ENCODE measurements at regions not wholly inside any gene's neighbourhood (a gene's known extent, or its start where the extent isn't known, plus 50 kb on each side); places are given as distances from the start of the nearest gene placed in this dataset.

- TF ChIP-seq CTCF (IDR thresholded peaks at IDR 0.05) (no peak), POLR2A (IDR thresholded peaks at IDR 0.05; ENCODE audit: low read depth) (no peak), POLR2AphosphoS5 (IDR thresholded peaks at IDR 0.05) (no peak), EP300 (IDR thresholded peaks at IDR 0.05) (no peak)
Measured at GRCh38 chr12:65705380-65705876, 118.9 kb upstream of the HMGA2 start.
